ENCODE measurements at regions not wholly inside any gene's neighbourhood (a gene's known extent, or its start where the extent isn't known, plus 50 kb on each side); places are given as distances from the start of the nearest gene placed in this dataset.

- no peak for TF ChIP-seq CTCF (IDR thresholded peaks at IDR 0.05)
- no peak for TF ChIP-seq CBFB (CRISPR knock-in tag; IDR thresholded peaks at IDR 0.05; ENCODE audit: low read depth)
- TF ChIP-seq PREB (CRISPR knock-in tag; IDR thresholded peaks at IDR 0.05; ENCODE audit: borderline replicate concordance) = no peak
- no peak for TF ChIP-seq RELA (CRISPR knock-in tag; IDR thresholded peaks at IDR 0.05; ENCODE audit: borderline replicate concordance)
- TF ChIP-seq USF2 (CRISPR knock-in tag; IDR thresholded peaks at IDR 0.05) = no peak
Observed at GRCh38 chr22:22390989-22391388, 117.6 kb downstream of the ZNF280B start.
